K562 (cell line): ENCODE measurements at regions not wholly inside any gene's neighbourhood (a gene's known extent, or its start where the extent isn't known, plus 50 kb on each side); places are given as distances from the start of the nearest gene placed in this dataset.

ENCODE experiments used
- BRF1 ChIP-seq: IDR thresholded peaks from 3 replicates; pipeline ENCODE4 v1.6.1; 2011; ENCODE audit warnings: borderline replicate concordance, mild to moderate bottlenecking; ENCODE audit not compliant: insufficient read length; ENCODE audit errors: extremely low read depth
- EGR1 ChIP-seq: fragments of 450-650 bp; conservative IDR thresholded peaks from 2 replicates; pipeline ENCODE4 v1.6.1; 2017; ENCODE audit warnings: mild to moderate bottlenecking
- HDAC2 ChIP-seq: fragments of 450-650 bp; IDR thresholded peaks from 2 replicates; pipeline ENCODE4 v1.6.1; 2016; ENCODE audit warnings: mild to moderate bottlenecking
- HSF4 ChIP-seq: fragments of 250-450 bp; sonication (Bioruptor Pico); IDR thresholded peaks from 2 replicates; pipeline ENCODE4 v2.1.2; 2022; ENCODE audit warnings: mild to moderate bottlenecking, moderate library complexity, borderline replicate concordance
- MYNN ChIP-seq, 2 experiments: sonication (generic); formaldehyde crosslinking in 1 of 2; IDR thresholded peaks; 2 replicates each; pipeline versions ENCODE4 v1.5.0 to v1.6.1; 2016 to 2020; ENCODE audit warnings: antibody characterized with exemption in 1 of 2, missing genetic modification reagents in 1 of 2
- PURB ChIP-seq: sonication (generic); formaldehyde crosslinking; IDR thresholded peaks from 2 replicates; pipeline ENCODE4 v1.9.0; 2021; ENCODE audit warnings: low read depth, mild to moderate bottlenecking, missing genetic modification reagents
- TCF3 ChIP-seq: sonication (generic); formaldehyde crosslinking; IDR thresholded peaks from 2 replicates; pipeline ENCODE4 v1.4.0; 2020; ENCODE audit warnings: mild to moderate bottlenecking, missing genetic modification reagents
- THAP7 ChIP-seq: fragments of 250-450 bp; sonication (Bioruptor Pico); IDR thresholded peaks from 2 replicates; pipeline ENCODE4 v1.5.0; 2021
- ZKSCAN1 ChIP-seq: fragments of 150-350 bp; IDR thresholded peaks from 2 replicates; pipeline ENCODE4 v1.6.1; 2016; ENCODE audit warnings: low read depth, low read length
- TF ChIP-seq, protein P1 (sequence below), 3 experiments: IDR thresholded peaks in 2 of 3; conservative IDR thresholded peaks in 1 of 3; 2 replicates each; pipeline ENCODE4 v1.5.1; 2011 to 2012; ENCODE audit warnings: low read length in 3 of 3, mild to moderate bottlenecking in 3 of 3, control low read depth in 2 of 3, improper control_type of control experiment in 1 of 3, inconsistent platforms in 1 of 3, low read depth in 1 of 3, mixed read lengths in 1 of 3, moderate library complexity in 1 of 3; ENCODE audit not compliant: insufficient read depth in 2 of 3
- TF ChIP-seq, protein P2 (sequence below): IDR thresholded peaks from 2 replicates; pipeline ENCODE4 v1.6.1; 2011; ENCODE audit not compliant: insufficient read length; ENCODE audit errors: extremely low read depth
- TF ChIP-seq, protein P3 (sequence below): sonication (generic); formaldehyde crosslinking; IDR thresholded peaks from 2 replicates; pipeline ENCODE4 v1.9.0; 2022; ENCODE audit warnings: mild to moderate bottlenecking, missing genetic modification reagents
- TF ChIP-seq, protein P4 (sequence below), 2 experiments: fragments of 200-800 bp in 1 of 2; sonication (Bioruptor generic) in 1 of 2; sonication (generic) in 1 of 2; formaldehyde crosslinking in 1 of 2; IDR thresholded peaks in 1 of 2; conservative IDR thresholded peaks in 1 of 2; 2 replicates each; pipeline versions ENCODE4 v1.5.0 to v1.6.1; 2016 to 2020; ENCODE audit warnings: missing compliant biosample characterization in 1 of 2, missing genetic modification characterization in 1 of 2, missing genetic modification reagents in 1 of 2
- TF ChIP-seq, protein P5 (sequence below): fragments of 450-650 bp; IDR thresholded peaks from 2 replicates; pipeline ENCODE4 v1.6.1; 2016

GRCh38 chr15:69712991-69713390, 260.4 kb downstream of the RPLP1 start:
- TF ChIP-seq, protein P1, sequence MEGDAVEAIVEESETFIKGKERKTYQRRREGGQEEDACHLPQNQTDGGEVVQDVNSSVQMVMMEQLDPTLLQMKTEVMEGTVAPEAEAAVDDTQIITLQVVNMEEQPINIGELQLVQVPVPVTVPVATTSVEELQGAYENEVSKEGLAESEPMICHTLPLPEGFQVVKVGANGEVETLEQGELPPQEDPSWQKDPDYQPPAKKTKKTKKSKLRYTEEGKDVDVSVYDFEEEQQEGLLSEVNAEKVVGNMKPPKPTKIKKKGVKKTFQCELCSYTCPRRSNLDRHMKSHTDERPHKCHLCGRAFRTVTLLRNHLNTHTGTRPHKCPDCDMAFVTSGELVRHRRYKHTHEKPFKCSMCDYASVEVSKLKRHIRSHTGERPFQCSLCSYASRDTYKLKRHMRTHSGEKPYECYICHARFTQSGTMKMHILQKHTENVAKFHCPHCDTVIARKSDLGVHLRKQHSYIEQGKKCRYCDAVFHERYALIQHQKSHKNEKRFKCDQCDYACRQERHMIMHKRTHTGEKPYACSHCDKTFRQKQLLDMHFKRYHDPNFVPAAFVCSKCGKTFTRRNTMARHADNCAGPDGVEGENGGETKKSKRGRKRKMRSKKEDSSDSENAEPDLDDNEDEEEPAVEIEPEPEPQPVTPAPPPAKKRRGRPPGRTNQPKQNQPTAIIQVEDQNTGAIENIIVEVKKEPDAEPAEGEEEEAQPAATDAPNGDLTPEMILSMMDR (IDR thresholded peaks at IDR 0.05 in 2 of 3, conservative IDR thresholded peaks at IDR 0.05 in 1 of 3; ENCODE audit: insufficient read depth in 2 of 3, low read depth in 1 of 3, low read length in 3 of 3) = no peak
- TF ChIP-seq, protein P2, sequence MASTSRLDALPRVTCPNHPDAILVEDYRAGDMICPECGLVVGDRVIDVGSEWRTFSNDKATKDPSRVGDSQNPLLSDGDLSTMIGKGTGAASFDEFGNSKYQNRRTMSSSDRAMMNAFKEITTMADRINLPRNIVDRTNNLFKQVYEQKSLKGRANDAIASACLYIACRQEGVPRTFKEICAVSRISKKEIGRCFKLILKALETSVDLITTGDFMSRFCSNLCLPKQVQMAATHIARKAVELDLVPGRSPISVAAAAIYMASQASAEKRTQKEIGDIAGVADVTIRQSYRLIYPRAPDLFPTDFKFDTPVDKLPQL = no peak
- TF ChIP-seq MYNN (IDR thresholded peaks at IDR 0.05) (no peak), MYNN (CRISPR knock-in tag; IDR thresholded peaks at IDR 0.05) (no peak), TCF3 (CRISPR knock-in tag) (no peak), BRF1 (no peak), HSF4 (CRISPR knock-in tag) (no peak), THAP7 (CRISPR knock-in tag) (no peak), ZKSCAN1 (no peak), PURB (no peak), HDAC2 (no peak), EGR1 (no peak)
- TF ChIP-seq, protein P3, sequence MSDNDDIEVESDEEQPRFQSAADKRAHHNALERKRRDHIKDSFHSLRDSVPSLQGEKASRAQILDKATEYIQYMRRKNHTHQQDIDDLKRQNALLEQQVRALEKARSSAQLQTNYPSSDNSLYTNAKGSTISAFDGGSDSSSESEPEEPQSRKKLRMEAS (CRISPR knock-in tag) = no peak
- TF ChIP-seq, protein P4, sequence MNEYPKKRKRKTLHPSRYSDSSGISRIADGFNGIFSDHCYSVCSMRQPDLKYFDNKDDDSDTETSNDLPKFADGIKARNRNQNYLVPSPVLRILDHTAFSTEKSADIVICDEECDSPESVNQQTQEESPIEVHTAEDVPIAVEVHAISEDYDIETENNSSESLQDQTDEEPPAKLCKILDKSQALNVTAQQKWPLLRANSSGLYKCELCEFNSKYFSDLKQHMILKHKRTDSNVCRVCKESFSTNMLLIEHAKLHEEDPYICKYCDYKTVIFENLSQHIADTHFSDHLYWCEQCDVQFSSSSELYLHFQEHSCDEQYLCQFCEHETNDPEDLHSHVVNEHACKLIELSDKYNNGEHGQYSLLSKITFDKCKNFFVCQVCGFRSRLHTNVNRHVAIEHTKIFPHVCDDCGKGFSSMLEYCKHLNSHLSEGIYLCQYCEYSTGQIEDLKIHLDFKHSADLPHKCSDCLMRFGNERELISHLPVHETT (CRISPR knock-in tag; conservative IDR thresholded peaks at IDR 0.05 in 1 of 2, IDR thresholded peaks at IDR 0.05 in 1 of 2) = no peak
- TF ChIP-seq, protein P5, sequence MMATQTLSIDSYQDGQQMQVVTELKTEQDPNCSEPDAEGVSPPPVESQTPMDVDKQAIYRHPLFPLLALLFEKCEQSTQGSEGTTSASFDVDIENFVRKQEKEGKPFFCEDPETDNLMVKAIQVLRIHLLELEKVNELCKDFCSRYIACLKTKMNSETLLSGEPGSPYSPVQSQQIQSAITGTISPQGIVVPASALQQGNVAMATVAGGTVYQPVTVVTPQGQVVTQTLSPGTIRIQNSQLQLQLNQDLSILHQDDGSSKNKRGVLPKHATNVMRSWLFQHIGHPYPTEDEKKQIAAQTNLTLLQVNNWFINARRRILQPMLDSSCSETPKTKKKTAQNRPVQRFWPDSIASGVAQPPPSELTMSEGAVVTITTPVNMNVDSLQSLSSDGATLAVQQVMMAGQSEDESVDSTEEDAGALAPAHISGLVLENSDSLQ = no peak
